NCI-H2227 treated with DMSO at 0.1 percent for 48 hours (cell line): ENCODE measurements at regions not wholly inside any gene's neighbourhood (a gene's known extent, or its start where the extent isn't known, plus 50 kb on each side); places are given as distances from the start of the nearest gene placed in this dataset.
"Not testable (repeated sequence)": the region's sequence is repeated elsewhere in the genome, so short reads cannot be mapped to it uniquely, and the experiment has no call there.

ENCODE experiments used
- DNase-seq: peaks from one replicate; lab custom pipeline; 2025; lab: John Stamatoyannopoulos, UW

GRCh38 chr3:40645883-40646282 is 121.1 kb downstream of the ZNF621 start:
- no peak for DNase-seq

- DNase-seq = no peak
Observed at GRCh38 chr3:40649346-40649745, 124.6 kb downstream of the ZNF621 start.

- DNase-seq = no peak
Observed at GRCh38 chr3:40652072-40652471, 127.3 kb downstream of the ZNF621 start.

- no peak for DNase-seq
Observed at GRCh38 chr3:40653001-40653400, 128.2 kb downstream of the ZNF621 start.

GRCh38 chr3:40653878-40654277 is 129.1 kb downstream of the ZNF621 start:
- DNase-seq = no peak

- no peak for DNase-seq
Observed at GRCh38 chr3:40655551-40655950, 130.8 kb downstream of the ZNF621 start.

GRCh38 chr3:40657623-40658022 is 132.9 kb downstream of the ZNF621 start:
- no peak for DNase-seq

- no peak for DNase-seq
Observed at GRCh38 chr3:40658305-40658704, 133.5 kb downstream of the ZNF621 start.

GRCh38 chr3:40660554-40660953 is 135.8 kb downstream of the ZNF621 start:
- no peak for DNase-seq

GRCh38 chr3:40661284-40661683 is 136.5 kb downstream of the ZNF621 start:
- DNase-seq = no peak

- no peak for DNase-seq
Observed at GRCh38 chr3:40663280-40663679, 138.5 kb downstream of the ZNF621 start.

- DNase-seq = no peak
Observed at GRCh38 chr3:40669176-40669575, 144.4 kb downstream of the ZNF621 start.

GRCh38 chr3:40672861-40673260 is 148.1 kb downstream of the ZNF621 start:
- peak; percentile 22 for DNase-seq

GRCh38 chr3:40677321-40677720 is 152.6 kb downstream of the ZNF621 start:
- DNase-seq = peak; percentile 21

- DNase-seq = no peak
Observed at GRCh38 chr3:40677749-40678148, 153.0 kb downstream of the ZNF621 start.

- DNase-seq = no peak
Observed at GRCh38 chr3:40679290-40679689, 154.5 kb downstream of the ZNF621 start.

- DNase-seq = no peak
Observed at GRCh38 chr3:40680685-40681657, 156.2 kb downstream of the ZNF621 start.

GRCh38 chr3:40681658-40682055 is 156.9 kb downstream of the ZNF621 start:
- no peak for DNase-seq

GRCh38 chr3:40689837-40690236 is 165.1 kb downstream of the ZNF621 start:
- DNase-seq = no peak

GRCh38 chr3:40690749-40691451 is 166.1 kb downstream of the ZNF621 start:
- DNase-seq = no peak

- DNase-seq = no peak
Observed at GRCh38 chr3:40691452-40691861, 166.7 kb downstream of the ZNF621 start.

GRCh38 chr3:40695848-40696247 is 171.1 kb downstream of the ZNF621 start:
- no peak for DNase-seq

GRCh38 chr3:40698611-40699010 is 173.9 kb downstream of the ZNF621 start:
- not testable (repeated sequence) for DNase-seq
